ENCODE measurements at regions not wholly inside any gene's neighbourhood (a gene's known extent, or its start where the extent isn't known, plus 50 kb on each side); places are given as distances from the start of the nearest gene placed in this dataset.
"Not testable (repeated sequence)": the region's sequence is repeated elsewhere in the genome, so short reads cannot be mapped to it uniquely, and the experiment has no call there.

DNA sequence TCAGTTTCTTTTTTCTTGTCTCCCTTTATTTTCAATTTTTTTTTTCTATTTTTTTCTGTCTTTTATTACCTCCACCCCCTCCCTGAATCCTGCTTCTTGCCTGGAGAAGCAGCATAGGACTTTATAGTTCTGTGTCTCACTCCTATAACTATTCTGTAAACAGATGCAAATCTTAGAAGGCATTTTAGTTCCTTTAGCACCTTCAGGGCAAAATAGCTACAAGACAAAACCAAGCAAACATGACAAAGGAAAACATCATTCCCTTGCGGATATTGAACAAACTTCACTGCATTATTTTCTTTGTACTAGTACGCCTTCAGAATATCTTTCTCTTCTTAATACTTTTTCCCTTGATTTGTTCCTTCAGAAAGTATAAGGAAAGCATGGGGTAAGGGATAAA is 446.2 kb upstream of the CHORDC1 start:
- Histone ChIP-seq H3K4me3 (no peak overlapping the region), H3K36me3 (no peaks in the 10 kb centered on the region), H3K9me3 (replicated peaks) (no peaks in the 10 kb centered on the region), H3K4me1 (no peaks in the 10 kb centered on the region), H3K27ac (no peak overlapping the region), H3K27me3 (no peaks in the 10 kb centered on the region)
- DNase-seq = no peak

GRCh38 chr11:90668502-90668901 is 445.7 kb upstream of the CHORDC1 start:
- Histone ChIP-seq H3K4me3 (no peak overlapping the region), H3K27me3 (no peaks in the 10 kb centered on the region), H3K9me3 (replicated peaks) (no peaks in the 10 kb centered on the region), H3K27ac (no peak overlapping the region), H3K4me1 (no peaks in the 10 kb centered on the region), H3K36me3 (no peaks in the 10 kb centered on the region)
- no peak for DNase-seq

- no peaks in the 10 kb centered on the region for H3K4me1 ChIP-seq
- no peaks in the 10 kb centered on the region for H3K9me3 ChIP-seq (replicated peaks)
- DNase-seq = no peak
- H3K27ac ChIP-seq = no peak overlapping the region
- no peaks in the 10 kb centered on the region for H3K27me3 ChIP-seq
- H3K36me3 ChIP-seq = no peaks in the 10 kb centered on the region
- no peak overlapping the region for H3K4me3 ChIP-seq
These were observed 438.4 kb upstream of the CHORDC1 start for GRCh38 chr11:90661233-90661632.

- Histone ChIP-seq H3K27me3 (no peaks in the 10 kb centered on the region), H3K36me3 (no peaks in the 10 kb centered on the region), H3K9me3 (replicated peaks) (no peaks in the 10 kb centered on the region), H3K4me1 (no peaks in the 10 kb centered on the region), H3K27ac (no peak overlapping the region), H3K4me3 (no peak overlapping the region)
- DNase-seq = no peak
These were observed 433.3 kb upstream of the CHORDC1 start for GRCh38 chr11:90656171-90656570.

DNA sequence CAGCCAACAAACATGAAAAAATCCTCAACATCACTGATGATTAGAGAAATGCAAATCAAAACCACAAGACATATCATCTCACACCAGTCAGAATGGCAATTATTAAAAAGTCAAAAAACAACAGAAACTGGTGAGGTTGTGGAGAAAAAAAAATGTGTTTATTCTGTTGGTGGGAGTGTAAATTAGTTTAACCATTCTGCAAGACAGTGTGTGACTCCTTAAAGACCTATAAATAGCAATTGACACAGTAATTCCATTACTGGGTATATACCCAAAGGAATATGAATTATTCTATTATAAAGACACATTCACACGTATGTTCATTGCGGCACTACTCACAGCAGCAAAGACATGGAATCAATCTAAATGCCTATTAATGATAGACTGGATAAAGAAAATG is 427.3 kb upstream of the CHORDC1 start:
- DNase-seq = no peak
- Histone ChIP-seq H3K27ac (no peak overlapping the region), H3K4me1 (no peaks in the 10 kb centered on the region), H3K4me3 (no peak overlapping the region), H3K36me3 (no peaks in the 10 kb centered on the region), H3K27me3 (no peaks in the 10 kb centered on the region), H3K9me3 (replicated peaks) (no peaks in the 10 kb centered on the region)

DNA sequence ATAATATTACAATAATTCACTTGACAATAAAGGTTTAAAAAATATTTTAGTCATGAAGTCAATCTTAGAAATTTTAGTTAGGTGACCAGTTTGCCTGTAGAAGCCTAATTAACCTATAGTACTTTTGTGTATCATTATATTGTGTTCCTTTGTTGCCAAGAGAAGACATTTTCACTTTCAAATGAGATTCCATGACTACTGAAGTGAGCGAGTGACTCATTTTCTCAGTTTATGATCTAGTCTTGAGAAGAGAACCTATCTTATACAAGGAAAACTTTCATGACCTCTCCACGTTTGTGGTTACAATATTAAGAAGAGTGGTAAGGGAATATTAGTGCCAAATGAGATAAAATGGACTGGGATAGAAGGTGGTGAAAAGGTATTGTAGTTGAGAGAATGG is 423.9 kb upstream of the CHORDC1 start:
- H3K27me3 ChIP-seq = no peaks in the 10 kb centered on the region
- H3K4me3 ChIP-seq = no peak overlapping the region
- H3K4me1 ChIP-seq = no peaks in the 10 kb centered on the region
- H3K36me3 ChIP-seq = no peaks in the 10 kb centered on the region
- no peak overlapping the region for H3K27ac ChIP-seq
- no peak for DNase-seq
- no peaks in the 10 kb centered on the region for H3K9me3 ChIP-seq (replicated peaks)

- H3K4me3 ChIP-seq = no peak overlapping the region
- H3K36me3 ChIP-seq = no peaks in the 10 kb centered on the region
- no peak overlapping the region for H3K27ac ChIP-seq
- H3K9me3 ChIP-seq (replicated peaks) = no peaks in the 10 kb centered on the region
- DNase-seq = no peak
- H3K27me3 ChIP-seq = no peaks in the 10 kb centered on the region
- no peaks in the 10 kb centered on the region for H3K4me1 ChIP-seq
These were observed 423.4 kb upstream of the CHORDC1 start for GRCh38 chr11:90646266-90646665.

- no peaks in the 10 kb centered on the region for H3K4me1 ChIP-seq
- H3K36me3 ChIP-seq = no peaks in the 10 kb centered on the region
- no peaks in the 10 kb centered on the region for H3K27me3 ChIP-seq
- no peak overlapping the region for H3K27ac ChIP-seq
- no peak for DNase-seq
- no peak overlapping the region for H3K4me3 ChIP-seq
- no peaks in the 10 kb centered on the region for H3K9me3 ChIP-seq (replicated peaks)
These were observed 416.7 kb upstream of the CHORDC1 start for GRCh38 chr11:90639461-90639993.

- Histone ChIP-seq H3K9me3 (replicated peaks) (no peaks in the 10 kb centered on the region), H3K4me1 (no peaks in the 10 kb centered on the region), H3K4me3 (no peak overlapping the region), H3K36me3 (no peaks in the 10 kb centered on the region), H3K27me3 (no peaks in the 10 kb centered on the region), H3K27ac (no peak overlapping the region)
- DNase-seq = no peak
These were observed 413.0 kb upstream of the CHORDC1 start for GRCh38 chr11:90635886-90636285.

DNA sequence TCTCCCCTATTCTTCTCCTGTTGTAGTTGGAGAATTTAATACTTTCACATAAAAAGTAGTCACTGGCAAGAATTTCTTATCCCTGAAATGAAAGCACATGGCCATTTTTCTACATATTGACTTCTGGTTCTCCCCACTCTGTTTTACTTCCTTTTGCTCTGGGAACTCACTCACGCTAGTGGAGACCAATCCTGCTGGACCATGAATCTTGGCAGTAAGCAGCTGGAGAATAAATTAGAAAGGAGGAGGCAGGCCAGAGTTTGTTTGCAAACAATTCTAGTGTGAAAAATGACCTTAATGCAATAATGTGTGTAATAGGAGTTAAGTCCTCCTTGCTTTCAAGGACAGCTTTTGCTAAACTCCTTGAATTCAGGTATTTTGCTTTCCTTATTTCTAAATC is 412.3 kb upstream of the CHORDC1 start:
- Histone ChIP-seq H3K27ac (no peak overlapping the region), H3K36me3 (no peaks in the 10 kb centered on the region), H3K9me3 (replicated peaks) (no peaks in the 10 kb centered on the region), H3K4me3 (no peak overlapping the region), H3K27me3 (no peaks in the 10 kb centered on the region), H3K4me1 (no peaks in the 10 kb centered on the region)
- no peak for DNase-seq

DNA sequence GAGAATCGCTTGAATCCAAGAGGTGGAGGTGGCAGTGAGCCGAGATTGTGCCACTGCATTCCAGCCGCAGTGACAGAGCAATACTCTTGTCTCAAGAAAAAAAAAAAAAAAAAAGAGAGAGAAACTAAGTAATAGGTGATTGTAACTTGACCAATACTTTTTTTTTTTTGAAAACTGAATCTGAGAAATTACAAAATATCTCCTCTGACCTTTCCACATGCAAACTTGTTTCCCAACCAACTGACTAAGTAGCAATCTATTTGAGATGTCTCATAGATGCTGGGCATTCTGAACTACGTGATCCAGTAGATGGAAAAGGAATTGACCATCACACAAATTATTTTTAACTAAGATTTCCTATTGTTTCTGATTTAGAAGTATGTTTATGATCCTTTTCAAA is 407.3 kb upstream of the CHORDC1 start:
- no peak for DNase-seq
- Histone ChIP-seq H3K36me3 (no peaks in the 10 kb centered on the region), H3K4me3 (no peak overlapping the region)

GRCh38 chr11:90629229-90629806 is 406.5 kb upstream of the CHORDC1 start:
- H3K27me3 ChIP-seq = no peaks in the 10 kb centered on the region
- no peak for DNase-seq
- H3K4me3 ChIP-seq = no peak overlapping the region
- no peaks in the 10 kb centered on the region for H3K4me1 ChIP-seq
- H3K36me3 ChIP-seq = no peaks in the 10 kb centered on the region
- no peak overlapping the region for H3K27ac ChIP-seq
- H3K9me3 ChIP-seq (replicated peaks) = no peaks in the 10 kb centered on the region

More for the DNA sequence above, 407.3 kb upstream of the CHORDC1 start:
- H3K27me3 ChIP-seq = no peaks in the 10 kb centered on the region
- no peaks in the 10 kb centered on the region for H3K4me1 ChIP-seq
- H3K27ac ChIP-seq = no peak overlapping the region
- H3K9me3 ChIP-seq (replicated peaks) = no peaks in the 10 kb centered on the region

DNA sequence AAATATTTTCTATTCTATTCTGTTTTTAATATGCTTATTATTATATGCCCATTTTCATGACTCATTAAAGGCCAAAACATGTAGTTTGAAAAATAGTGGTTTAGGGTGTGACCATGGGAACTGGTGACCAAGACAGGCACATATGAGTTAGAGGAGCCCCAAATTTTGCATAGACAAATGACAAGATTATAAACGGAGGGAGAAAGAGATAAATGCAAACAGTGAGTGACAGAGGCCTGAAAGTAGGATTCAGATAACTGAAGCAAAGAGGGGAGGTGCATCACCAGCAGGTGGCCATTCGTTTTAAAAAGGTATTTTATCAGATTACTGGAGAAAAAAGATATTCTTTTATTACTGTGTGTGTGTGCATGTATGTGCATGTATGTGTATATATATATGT is 391.5 kb upstream of the CHORDC1 start:
- H3K27me3 ChIP-seq = no peaks in the 10 kb centered on the region

DNA sequence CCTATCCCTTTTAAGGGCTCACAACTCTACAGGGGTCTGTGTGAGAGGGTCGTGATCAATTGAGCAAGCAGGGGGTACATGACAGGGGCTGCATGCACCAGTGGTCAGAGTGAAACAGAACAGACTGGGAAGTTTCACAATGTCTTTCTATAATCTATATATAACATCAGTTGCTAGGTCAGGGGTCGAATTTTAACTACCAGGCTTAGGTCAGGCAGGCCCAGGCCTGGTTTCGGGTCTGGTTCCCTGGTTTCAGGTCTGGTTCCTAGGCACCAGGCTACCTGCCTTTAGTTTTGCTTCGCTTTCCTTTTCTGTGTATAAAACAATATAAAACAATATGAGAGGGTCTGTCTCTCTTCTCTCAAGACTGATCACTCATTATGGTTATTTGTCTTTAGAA is 390.2 kb upstream of the CHORDC1 start:
- H3K27me3 ChIP-seq; H3K4me3 ChIP-seq; H3K27ac ChIP-seq; H3K9me3 ChIP-seq (replicated peaks); DNase-seq; H3K36me3 ChIP-seq; H3K4me1 ChIP-seq: not testable (repeated sequence)

More for the DNA sequence above, 391.5 kb upstream of the CHORDC1 start:
- Histone ChIP-seq H3K4me1 (no peaks in the 10 kb centered on the region), H3K9me3 (replicated peaks) (no peaks in the 10 kb centered on the region), H3K27ac (no peak overlapping the region), H3K36me3 (no peaks in the 10 kb centered on the region), H3K4me3 (no peak overlapping the region)
- DNase-seq = no peak

GRCh38 chr11:90606721-90607120 is 383.9 kb upstream of the CHORDC1 start:
- H3K27me3 ChIP-seq = no peaks in the 10 kb centered on the region
- H3K9me3 ChIP-seq (replicated peaks) = no peaks in the 10 kb centered on the region
- H3K27ac ChIP-seq = no peak overlapping the region
- H3K36me3 ChIP-seq = no peaks in the 10 kb centered on the region
- DNase-seq = no peak
- no peak overlapping the region for H3K4me3 ChIP-seq
- no peaks in the 10 kb centered on the region for H3K4me1 ChIP-seq

- no peaks in the 10 kb centered on the region for H3K9me3 ChIP-seq (replicated peaks)
- H3K4me1 ChIP-seq = no peaks in the 10 kb centered on the region
- no peaks in the 10 kb centered on the region for H3K27me3 ChIP-seq
- no peak overlapping the region for H3K27ac ChIP-seq
- H3K36me3 ChIP-seq = no peaks in the 10 kb centered on the region
- DNase-seq = no peak
- H3K4me3 ChIP-seq = no peak overlapping the region
These were observed 378.4 kb upstream of the CHORDC1 start for GRCh38 chr11:90601261-90601660.
